DOHH2 (cell line): ENCODE measurements at regions not wholly inside any gene's neighbourhood (a gene's known extent, or its start where the extent isn't known, plus 50 kb on each side); places are given as distances from the start of the nearest gene placed in this dataset.
"Not testable (repeated sequence)": the region's sequence is repeated elsewhere in the genome, so short reads cannot be mapped to it uniquely, and the experiment has no call there.

Source experiments
- H3F3A ChIP-seq: fragments of 200-600 bp; sonication (generic), shearing (Covaris generic); 2 replicates; pipeline ENCODE4 v1.6.0; 2016; ENCODE audit warnings: antibody characterized with exemption, mild to moderate bottlenecking; ENCODE audit not compliant: control insufficient read depth, insufficient read depth
- H3K27ac ChIP-seq: fragments of 200-600 bp; sonication (generic); 2 replicates; pipeline ENCODE4 v1.5.1; 2014; ENCODE audit warnings: low read depth, mild to moderate bottlenecking, low read length, moderate library complexity
- H3K27me3 ChIP-seq: fragments of 200-600 bp; sonication (generic); 2 replicates; pipeline ENCODE4 v1.6.1; 2014; ENCODE audit warnings: mild to moderate bottlenecking, low read length, mixed read lengths; ENCODE audit not compliant: control insufficient read depth
- H3K36me3 ChIP-seq: fragments of 200-600 bp; sonication (generic); 2 replicates; pipeline ENCODE4 v1.6.1; 2014; ENCODE audit warnings: mild to moderate bottlenecking, low read length, moderate library complexity, mixed read lengths; ENCODE audit not compliant: control insufficient read depth
- H3K4me1 ChIP-seq: fragments of 200-600 bp; sonication (generic); 2 replicates; pipeline ENCODE4 v1.6.1; 2014; ENCODE audit warnings: mild to moderate bottlenecking, low read length, mixed read lengths; ENCODE audit not compliant: control insufficient read depth
- H3K4me2 ChIP-seq: fragments of 200-600 bp; sonication (generic); 2 replicates; pipeline ENCODE4 v1.6.0; 2014; ENCODE audit warnings: mild to moderate bottlenecking, low read length, moderate library complexity
- H3K4me3 ChIP-seq: fragments of 200-600 bp; sonication (generic); 2 replicates; pipeline ENCODE4 v1.5.1; 2014; ENCODE audit warnings: mild to moderate bottlenecking, low read length, mixed read lengths
- H3K79me2 ChIP-seq: fragments of 200-600 bp; sonication (generic); 2 replicates; pipeline ENCODE4 v1.6.1; 2014; ENCODE audit warnings: mild to moderate bottlenecking, low read length, mixed read lengths; ENCODE audit not compliant: control insufficient read depth
- H3K9me2 ChIP-seq: fragments of 200-600 bp; sonication (generic); replicated peaks from 2 replicates; pipeline ENCODE4 v1.6.1; 2014; ENCODE audit warnings: mild to moderate bottlenecking, low read length, mixed read lengths; ENCODE audit not compliant: control insufficient read depth
- H3K9me3 ChIP-seq: fragments of 200-600 bp; sonication (generic); 2 replicates; pipeline ENCODE4 v1.6.1; 2014; ENCODE audit warnings: antibody characterized with exemption, low read length, mixed read lengths; ENCODE audit not compliant: control insufficient read depth, insufficient read depth
- H4K20me1 ChIP-seq: fragments of 200-600 bp; sonication (generic); 2 replicates; pipeline ENCODE4 v1.6.0; 2014; ENCODE audit warnings: low read depth, mild to moderate bottlenecking, antibody characterized with exemption, low read length, moderate library complexity; ENCODE audit not compliant: control insufficient read depth, insufficient read depth
- EZH2phosphoT487 ChIP-seq: fragments of 200-600 bp; sonication (generic); IDR thresholded peaks from 2 replicates; pipeline ENCODE4 v1.6.1; 2017; ENCODE audit warnings: borderline replicate concordance, mild to moderate bottlenecking, antibody characterized with exemption, low read length, moderate library complexity, mixed read lengths
- TF ChIP-seq, protein P1 (sequence below): fragments of 200-600 bp; sonication (generic); IDR thresholded peaks from one replicate; pipeline ENCODE4 v1.5.1; 2014; ENCODE audit warnings: antibody characterized with exemption, mild to moderate bottlenecking, low read depth, low read length; ENCODE audit not compliant: poor library complexity, severe bottlenecking

DNA sequence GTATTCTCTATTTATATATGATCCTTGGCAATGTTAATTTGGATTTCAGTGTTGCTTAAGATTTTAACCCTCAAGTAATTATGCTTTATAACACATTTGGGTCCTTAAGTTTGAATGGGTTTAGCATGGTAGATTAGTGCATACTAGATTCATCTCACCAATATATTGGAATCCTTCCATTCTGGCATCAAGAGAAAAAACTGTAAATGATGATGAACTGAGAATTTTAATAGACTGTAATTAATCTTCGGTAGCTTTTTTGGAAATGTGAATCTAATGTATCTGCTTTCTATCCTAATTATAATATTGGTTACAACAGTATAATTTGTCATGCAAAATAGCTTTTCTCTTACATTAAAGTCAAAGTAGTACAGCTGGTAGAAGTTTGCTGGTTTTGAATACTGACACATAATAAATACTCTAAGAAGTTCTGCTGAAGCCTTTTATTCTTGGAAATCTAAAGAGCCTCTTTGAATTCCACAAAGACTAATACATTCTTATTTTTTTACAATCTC is 279.8 kb downstream of the AMY1C start:
- no peaks in the 10 kb centered on the region for H3K4me1 ChIP-seq
- H3K4me3 ChIP-seq: no peak overlapping the region
- H3K36me3 ChIP-seq: no peaks in the 10 kb centered on the region
- no peak overlapping the region for H3K4me2 ChIP-seq
- no peaks in the 10 kb centered on the region for H3K27me3 ChIP-seq
- no peaks in the 10 kb centered on the region for H3K9me3 ChIP-seq
- no peaks in the 10 kb centered on the region for H3K9me2 ChIP-seq
- no peak overlapping the region for H3K27ac ChIP-seq
- H4K20me1 ChIP-seq: no peaks in the 10 kb centered on the region
- H3K79me2 ChIP-seq: no peaks in the 10 kb centered on the region
- no peak for TF ChIP-seq EZH2phosphoT487
- TF ChIP-seq, protein P1, sequence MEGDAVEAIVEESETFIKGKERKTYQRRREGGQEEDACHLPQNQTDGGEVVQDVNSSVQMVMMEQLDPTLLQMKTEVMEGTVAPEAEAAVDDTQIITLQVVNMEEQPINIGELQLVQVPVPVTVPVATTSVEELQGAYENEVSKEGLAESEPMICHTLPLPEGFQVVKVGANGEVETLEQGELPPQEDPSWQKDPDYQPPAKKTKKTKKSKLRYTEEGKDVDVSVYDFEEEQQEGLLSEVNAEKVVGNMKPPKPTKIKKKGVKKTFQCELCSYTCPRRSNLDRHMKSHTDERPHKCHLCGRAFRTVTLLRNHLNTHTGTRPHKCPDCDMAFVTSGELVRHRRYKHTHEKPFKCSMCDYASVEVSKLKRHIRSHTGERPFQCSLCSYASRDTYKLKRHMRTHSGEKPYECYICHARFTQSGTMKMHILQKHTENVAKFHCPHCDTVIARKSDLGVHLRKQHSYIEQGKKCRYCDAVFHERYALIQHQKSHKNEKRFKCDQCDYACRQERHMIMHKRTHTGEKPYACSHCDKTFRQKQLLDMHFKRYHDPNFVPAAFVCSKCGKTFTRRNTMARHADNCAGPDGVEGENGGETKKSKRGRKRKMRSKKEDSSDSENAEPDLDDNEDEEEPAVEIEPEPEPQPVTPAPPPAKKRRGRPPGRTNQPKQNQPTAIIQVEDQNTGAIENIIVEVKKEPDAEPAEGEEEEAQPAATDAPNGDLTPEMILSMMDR: no peak
- no peaks in the 10 kb centered on the region for H3F3A ChIP-seq

DNA sequence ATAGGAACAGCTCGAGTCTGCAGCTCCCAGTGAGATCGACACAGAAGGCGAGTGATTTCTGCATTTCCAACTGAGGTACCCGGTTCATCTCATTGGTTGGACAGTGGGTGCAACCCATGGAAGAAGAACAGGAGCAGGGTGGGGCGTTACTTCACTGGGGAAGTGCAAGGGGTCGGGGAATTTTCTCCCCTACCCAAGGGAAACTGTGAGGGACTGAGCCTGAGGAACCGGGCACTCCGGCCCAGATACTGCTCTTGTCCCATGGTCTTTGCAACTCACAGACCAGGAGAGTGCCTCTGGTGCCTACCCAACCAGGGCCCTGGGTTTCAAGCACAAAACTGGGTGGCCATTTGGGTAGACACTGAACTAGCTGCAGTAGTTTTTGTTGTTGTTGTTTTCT is 307.1 kb downstream of the AMY1C start:
- Histone ChIP-seq H3K27ac (no peak overlapping the region), H3K4me3 (no peak overlapping the region), H3F3A (no peaks in the 10 kb centered on the region), H3K4me1 (no peaks in the 10 kb centered on the region), H3K36me3 (no peaks in the 10 kb centered on the region), H3K27me3 (no peaks in the 10 kb centered on the region), H3K9me2 (no peaks in the 10 kb centered on the region), H4K20me1 (no peaks in the 10 kb centered on the region), H3K9me3 (no peaks in the 10 kb centered on the region), H3K4me2 (no peak overlapping the region), H3K79me2 (no peaks in the 10 kb centered on the region)
- TF ChIP-seq, protein P1: no peak
- no peak for TF ChIP-seq EZH2phosphoT487

DNA sequence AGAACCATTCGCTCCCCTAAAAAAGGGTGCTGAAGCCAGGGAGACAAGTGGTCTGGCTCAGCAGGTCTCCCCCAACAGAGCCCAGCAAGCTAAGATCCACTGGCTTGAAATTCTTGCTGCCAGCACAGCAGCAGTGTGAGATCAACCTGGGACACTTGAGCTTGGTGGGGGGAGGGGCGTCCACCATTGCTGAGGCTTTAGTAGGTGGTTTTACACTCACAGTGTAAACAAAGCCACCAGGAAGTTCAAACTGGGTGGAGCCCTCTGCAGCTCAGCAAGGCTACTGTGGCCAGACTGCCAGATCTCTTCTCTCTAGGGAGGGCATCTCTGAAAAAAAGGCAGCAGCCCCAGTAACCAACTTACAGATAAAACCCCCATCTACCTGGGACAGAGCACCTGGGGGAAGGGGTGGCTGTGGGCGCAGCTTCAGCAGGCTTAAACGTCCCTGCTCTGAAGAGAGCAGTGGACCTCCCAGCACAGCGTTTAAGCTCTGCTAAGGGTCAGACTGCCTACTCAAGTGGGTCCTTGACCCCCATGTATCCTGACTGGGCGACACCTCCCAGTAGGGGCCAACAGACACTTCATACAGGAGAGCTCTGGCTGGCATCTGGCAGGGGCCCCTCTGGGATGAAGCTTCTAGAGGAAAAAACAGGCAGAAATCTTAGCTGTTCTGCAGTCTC is 307.7 kb downstream of the AMY1C start:
- H3K36me3 ChIP-seq, H3K27ac ChIP-seq, H3K79me2 ChIP-seq, H3K4me3 ChIP-seq, H4K20me1 ChIP-seq, H3K9me3 ChIP-seq, H3K4me2 ChIP-seq, H3K9me2 ChIP-seq, H3K27me3 ChIP-seq, H3K4me1 ChIP-seq, H3F3A ChIP-seq: not testable (repeated sequence)

DNA sequence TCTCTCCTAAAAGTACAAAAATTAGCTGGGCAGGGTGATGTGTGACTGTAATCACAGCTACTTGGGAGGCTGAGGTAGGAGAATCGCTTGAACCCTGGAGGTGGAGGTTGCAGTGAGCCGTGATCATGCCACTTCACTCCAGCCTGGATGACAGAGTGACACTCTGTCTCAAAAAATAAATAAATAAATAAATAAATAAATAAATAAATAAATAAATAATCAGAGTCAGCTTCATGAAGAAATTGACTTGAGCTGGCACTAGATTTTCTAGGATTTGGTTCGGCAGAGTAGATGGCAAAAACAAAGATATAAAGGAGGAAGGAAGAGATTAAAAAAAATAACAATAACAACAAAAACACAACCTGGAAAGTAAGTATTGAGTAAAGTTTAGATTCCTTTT is 311.9 kb downstream of the AMY1C start:
- H3K79me2 ChIP-seq, H3K27ac ChIP-seq, H3K27me3 ChIP-seq, H3K36me3 ChIP-seq, H3K4me3 ChIP-seq, H3K9me2 ChIP-seq, H3F3A ChIP-seq, H4K20me1 ChIP-seq, H3K4me2 ChIP-seq, H3K4me1 ChIP-seq, H3K9me3 ChIP-seq: not testable (repeated sequence)
